Central memory CD4-positive, alpha-beta T cell (primary cell): ENCODE measurements at regions not wholly inside any gene's neighbourhood (a gene's known extent, or its start where the extent isn't known, plus 50 kb on each side); places are given as distances from the start of the nearest gene placed in this dataset.

Source experiments
- DNase-seq: peaks from one replicate; pipeline ENCODE4 v3.0.0; 2022

- peak; percentile 35 for DNase-seq
Observed at GRCh38 chr14:98704441-98704840, 567.6 kb downstream of the BCL11B start.

- DNase-seq: no peak
Observed at GRCh38 chr14:98705871-98706300, 566.1 kb downstream of the BCL11B start.

- DNase-seq: no peak
Observed at GRCh38 chr14:98707522-98707921, 564.5 kb downstream of the BCL11B start.

GRCh38 chr14:98708555-98708954 lies 563.4 kb downstream of the BCL11B start:
- DNase-seq: no peak

GRCh38 chr14:98711453-98711852 lies 560.5 kb downstream of the BCL11B start:
- peak; percentile 12 for DNase-seq

GRCh38 chr14:98714626-98715425 lies 557.2 kb downstream of the BCL11B start:
- no peak for DNase-seq

- no peak for DNase-seq
Observed at GRCh38 chr14:98716133-98716532, 555.9 kb downstream of the BCL11B start.

GRCh38 chr14:98721061-98721460 lies 550.9 kb downstream of the BCL11B start:
- DNase-seq: no peak

GRCh38 chr14:98724734-98725133 lies 547.3 kb downstream of the BCL11B start:
- no peak for DNase-seq

GRCh38 chr14:98725191-98725590 lies 546.8 kb downstream of the BCL11B start:
- no peak for DNase-seq

- no peak for DNase-seq
Observed at GRCh38 chr14:98725676-98726075, 546.3 kb downstream of the BCL11B start.

GRCh38 chr14:98726585-98727405 lies 545.2 kb downstream of the BCL11B start:
- no peak for DNase-seq

GRCh38 chr14:98728024-98728423 lies 544.0 kb downstream of the BCL11B start:
- DNase-seq: no peak

GRCh38 chr14:98728836-98729235 lies 543.2 kb downstream of the BCL11B start:
- DNase-seq: no peak

- DNase-seq: no peak
Observed at GRCh38 chr14:98731286-98731685, 540.7 kb downstream of the BCL11B start.

GRCh38 chr14:98731701-98732100 lies 540.3 kb downstream of the BCL11B start:
- DNase-seq: no peak

GRCh38 chr14:98733536-98733935 lies 538.5 kb downstream of the BCL11B start:
- no peak for DNase-seq

- no peak for DNase-seq
Observed at GRCh38 chr14:98736701-98737338, 535.2 kb downstream of the BCL11B start.

GRCh38 chr14:98741523-98741922 lies 530.5 kb downstream of the BCL11B start:
- DNase-seq: no peak

- DNase-seq: no peak
Observed at GRCh38 chr14:98742001-98742400, 530.0 kb downstream of the BCL11B start.

GRCh38 chr14:98743536-98743935 lies 528.5 kb downstream of the BCL11B start:
- no peak for DNase-seq

GRCh38 chr14:98748966-98749365 lies 523.0 kb downstream of the BCL11B start:
- DNase-seq: no peak

- DNase-seq: no peak
Observed at GRCh38 chr14:98751110-98751509, 520.9 kb downstream of the BCL11B start.

GRCh38 chr14:98752660-98753059 lies 519.3 kb downstream of the BCL11B start:
- no peak for DNase-seq
